SK-N-SH treated with all-trans-retinoic acid at 6 μM for 48 hours (cell line): ENCODE measurements at regions not wholly inside any gene's neighbourhood (a gene's known extent, or its start where the extent isn't known, plus 50 kb on each side); places are given as distances from the start of the nearest gene placed in this dataset.

Experiments
- CSDC2 ChIP-seq: fragments of 250-450 bp; sonication (Bioruptor Pico); IDR thresholded peaks from 2 replicates; pipeline ENCODE4 v1.5.0; 2020; ENCODE audit warnings: mild to moderate bottlenecking, moderate library complexity
- ESRRG ChIP-seq: fragments of 250-450 bp; sonication (Bioruptor Pico); IDR thresholded peaks from 2 replicates; pipeline ENCODE4 v1.6.1; 2021; ENCODE audit warnings: mild to moderate bottlenecking
- PATZ1 ChIP-seq: fragments of 250-450 bp; sonication (Bioruptor Pico); IDR thresholded peaks from 2 replicates; pipeline ENCODE4 v1.8.0; 2020; ENCODE audit warnings: mild to moderate bottlenecking, moderate library complexity, borderline replicate concordance
- RARB ChIP-seq: fragments of 250-450 bp; sonication (Bioruptor Pico); IDR thresholded peaks from 2 replicates; pipeline ENCODE4 v1.8.0; 2021; ENCODE audit warnings: mild to moderate bottlenecking, moderate library complexity
- SNAI2 ChIP-seq: fragments of 250-450 bp; sonication (Bioruptor Pico); IDR thresholded peaks from 2 replicates; pipeline ENCODE4 v1.5.0; 2020; ENCODE audit warnings: mild to moderate bottlenecking, moderate library complexity
- TCF4 ChIP-seq: fragments of 250-450 bp; sonication (Bioruptor Pico); IDR thresholded peaks from 2 replicates; pipeline ENCODE4 v1.8.0; 2021; ENCODE audit warnings: mild to moderate bottlenecking, moderate library complexity, borderline replicate concordance
- TSHZ2 ChIP-seq: fragments of 250-450 bp; sonication (Bioruptor Pico); IDR thresholded peaks from 2 replicates; pipeline ENCODE4 v1.5.0; 2020; ENCODE audit warnings: mild to moderate bottlenecking, moderate library complexity
- ZFP3 ChIP-seq: fragments of 250-450 bp; sonication (Bioruptor Pico); IDR thresholded peaks from 2 replicates; pipeline ENCODE4 v1.5.0; 2020; ENCODE audit warnings: mild to moderate bottlenecking, moderate library complexity
- ZNF8 ChIP-seq: fragments of 450-650 bp; formaldehyde crosslinking; IDR thresholded peaks from 2 replicates; pipeline ENCODE4 v1.5.0; 2020; ENCODE audit warnings: mild to moderate bottlenecking, moderate library complexity

DNA sequence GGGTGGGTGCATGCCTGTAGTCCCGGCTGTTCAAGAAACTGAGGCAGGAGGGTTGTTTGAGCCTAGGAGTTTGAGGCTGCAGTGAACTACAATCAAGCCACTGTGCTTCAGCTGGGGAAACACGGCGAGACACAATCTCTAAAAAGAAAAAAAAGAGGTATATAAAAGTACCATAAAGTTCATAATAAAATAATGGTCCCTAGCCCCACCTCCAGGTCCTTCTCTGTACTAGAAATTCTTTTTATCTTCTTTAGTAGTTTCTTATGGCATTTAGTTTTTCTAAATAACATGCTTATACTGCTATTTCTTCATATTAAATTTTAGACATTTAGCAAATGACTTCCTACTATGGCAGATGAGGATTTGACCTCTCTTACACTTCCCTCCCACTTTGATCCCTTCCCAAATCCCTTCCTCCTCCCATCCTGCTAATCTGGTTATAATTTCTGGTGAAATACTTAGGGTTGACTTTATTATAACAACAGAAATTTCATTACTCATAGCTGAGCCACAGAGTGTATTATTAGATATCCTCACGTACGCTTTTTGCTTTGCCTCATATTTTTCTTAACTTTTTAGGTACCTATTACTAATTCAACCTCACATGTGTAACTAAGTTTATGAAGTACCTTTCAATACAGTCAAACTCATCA, 94.7 kb downstream of the SLC41A2 start:
- TF ChIP-seq ZFP3 = no peak
- TF ChIP-seq SNAI2 = no peak
- no peak for TF ChIP-seq ESRRG
- TF ChIP-seq TCF4 (CRISPR knock-in tag) = no peak
- TF ChIP-seq CSDC2 (CRISPR knock-in tag) = no peak
- no peak for TF ChIP-seq PATZ1 (CRISPR knock-in tag)
- no peak for TF ChIP-seq RARB
- TF ChIP-seq ZNF8 (CRISPR knock-in tag) = no peak
- no peak for TF ChIP-seq TSHZ2 (CRISPR knock-in tag)
